Stimulated activated CD4-positive, alpha-beta T cell treated with anti-CD3 and anti-CD28 coated beads, Interleukin-1b, Interleukin-23, amount 100 ng/mL, for 48 hours (primary cell): ENCODE measurements at regions not wholly inside any gene's neighbourhood (a gene's known extent, or its start where the extent isn't known, plus 50 kb on each side); places are given as distances from the start of the nearest gene placed in this dataset.

Source experiments
- DNase-seq: peaks from one replicate; pipeline ENCODE4 v3.0.0-alpha.2; 2020

- no peak for DNase-seq
Observed at GRCh38 chr4:38489924-38490639, 173.9 kb upstream of the KLF3 start.

GRCh38 chr4:38490753-38491446, 173.1 kb upstream of the KLF3 start:
- DNase-seq: no peak

GRCh38 chr4:38491854-38492478, 172.0 kb upstream of the KLF3 start:
- no peak for DNase-seq

- no peak for DNase-seq
Observed at GRCh38 chr4:38493066-38493465, 170.9 kb upstream of the KLF3 start.

- DNase-seq: no peak
Observed at GRCh38 chr4:38495446-38495845, 168.6 kb upstream of the KLF3 start.

GRCh38 chr4:38497121-38497520, 166.9 kb upstream of the KLF3 start:
- DNase-seq: no peak

- DNase-seq: no peak
Observed at GRCh38 chr4:38499101-38499500, 164.9 kb upstream of the KLF3 start.

- no peak for DNase-seq
Observed at GRCh38 chr4:38500433-38500832, 163.6 kb upstream of the KLF3 start.

- DNase-seq: no peak
Observed at GRCh38 chr4:38501698-38502097, 162.3 kb upstream of the KLF3 start.

- DNase-seq: no peak
Observed at GRCh38 chr4:38503689-38504395, 160.2 kb upstream of the KLF3 start.

- DNase-seq: no peak
Observed at GRCh38 chr4:38504396-38504715, 159.6 kb upstream of the KLF3 start.

- peak; percentile 13 for DNase-seq
Observed at GRCh38 chr4:38509551-38509950, 154.4 kb upstream of the KLF3 start.

- DNase-seq: no peak
Observed at GRCh38 chr4:38510201-38510600, 153.8 kb upstream of the KLF3 start.

GRCh38 chr4:38511702-38512101, 152.3 kb upstream of the KLF3 start:
- DNase-seq: no peak

- no peak for DNase-seq
Observed at GRCh38 chr4:38512840-38513239, 151.2 kb upstream of the KLF3 start.

- DNase-seq: peak; percentile 35
Observed at GRCh38 chr4:38514465-38515146, 149.4 kb upstream of the KLF3 start.

GRCh38 chr4:38516190-38516589, 147.8 kb upstream of the KLF3 start:
- no peak for DNase-seq

GRCh38 chr4:38519666-38520065, 144.3 kb upstream of the KLF3 start:
- DNase-seq: no peak

- no peak for DNase-seq
Observed at GRCh38 chr4:38523054-38523453, 140.9 kb upstream of the KLF3 start.

GRCh38 chr4:38523524-38524448, 140.2 kb upstream of the KLF3 start:
- peak; percentile 67 for DNase-seq

GRCh38 chr4:38526412-38526811, 137.6 kb upstream of the KLF3 start:
- DNase-seq: no peak
